ENCODE measurements at regions not wholly inside any gene's neighbourhood (a gene's known extent, or its start where the extent isn't known, plus 50 kb on each side); places are given as distances from the start of the nearest gene placed in this dataset.

DNA sequence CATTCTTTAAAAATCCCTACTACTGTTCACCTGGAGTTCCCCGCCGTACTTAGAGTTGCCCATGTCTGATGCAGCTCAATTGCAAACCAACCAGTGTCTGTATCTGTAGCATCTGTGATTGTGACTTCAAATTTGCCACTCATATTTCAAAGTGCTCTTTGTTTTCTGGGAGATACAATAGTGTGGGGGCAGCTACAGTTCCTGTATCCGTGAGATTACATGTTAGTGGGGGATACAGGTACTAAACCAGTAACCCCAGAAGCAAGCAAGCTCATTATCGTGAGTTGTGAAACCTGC is 140.9 kb downstream of the ANKRD60 start:
- DNase-seq = no peak

- peak; percentile 2 for DNase-seq
These were observed 141.5 kb downstream of the ANKRD60 start for GRCh38 chr20:58086763-58087561.

- no peak for DNase-seq
These were observed 143.5 kb downstream of the ANKRD60 start for GRCh38 chr20:58084966-58085365.

GRCh38 chr20:58084566-58084965 is 143.9 kb downstream of the ANKRD60 start:
- DNase-seq = no peak

- DNase-seq = no peak
These were observed 146.6 kb downstream of the ANKRD60 start for GRCh38 chr20:58081846-58082245.

GRCh38 chr20:58078741-58079522 is 149.5 kb downstream of the ANKRD60 start:
- DNase-seq = no peak

DNA sequence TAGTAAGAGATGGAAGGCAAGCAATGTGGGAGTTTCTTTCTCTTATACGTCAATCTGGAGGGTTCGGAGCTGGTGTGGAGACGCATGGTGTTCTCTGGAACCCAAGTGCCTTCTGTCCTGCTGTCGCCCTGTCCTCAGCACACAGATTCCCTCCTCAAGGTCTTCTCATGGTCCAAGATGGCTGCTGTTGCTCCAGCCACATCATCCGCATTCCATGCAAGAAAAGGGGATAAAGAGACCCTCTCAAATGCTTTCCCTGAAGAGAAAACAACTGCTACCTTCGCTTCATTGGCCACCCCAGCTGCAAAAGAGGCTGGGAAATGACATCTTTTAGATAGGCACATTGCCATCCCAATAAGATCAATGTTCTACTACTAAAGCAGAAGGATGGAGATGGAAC is 151.2 kb downstream of the ANKRD60 start:
- no peak for DNase-seq

DNA sequence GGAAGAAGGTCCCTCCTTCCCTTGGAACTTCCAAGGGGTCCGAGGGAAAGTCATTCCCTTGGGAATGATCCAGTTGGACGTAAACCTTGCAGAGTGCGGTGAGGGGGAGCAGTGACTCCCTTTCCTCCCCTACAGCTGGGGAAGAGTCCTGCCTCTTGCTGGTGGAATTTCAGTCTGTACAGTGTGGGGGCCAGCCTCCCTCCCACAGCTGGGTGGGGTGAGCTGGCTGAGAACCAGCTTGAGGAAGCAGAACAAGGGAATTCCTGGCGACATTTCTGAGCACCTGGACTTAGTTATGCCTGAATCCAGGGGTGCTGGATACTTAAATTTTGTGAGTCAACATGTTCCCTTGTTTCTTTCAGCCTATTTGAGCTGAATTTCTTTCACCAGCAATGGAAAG is 152.0 kb downstream of the ANKRD60 start:
- DNase-seq = no peak

DNA sequence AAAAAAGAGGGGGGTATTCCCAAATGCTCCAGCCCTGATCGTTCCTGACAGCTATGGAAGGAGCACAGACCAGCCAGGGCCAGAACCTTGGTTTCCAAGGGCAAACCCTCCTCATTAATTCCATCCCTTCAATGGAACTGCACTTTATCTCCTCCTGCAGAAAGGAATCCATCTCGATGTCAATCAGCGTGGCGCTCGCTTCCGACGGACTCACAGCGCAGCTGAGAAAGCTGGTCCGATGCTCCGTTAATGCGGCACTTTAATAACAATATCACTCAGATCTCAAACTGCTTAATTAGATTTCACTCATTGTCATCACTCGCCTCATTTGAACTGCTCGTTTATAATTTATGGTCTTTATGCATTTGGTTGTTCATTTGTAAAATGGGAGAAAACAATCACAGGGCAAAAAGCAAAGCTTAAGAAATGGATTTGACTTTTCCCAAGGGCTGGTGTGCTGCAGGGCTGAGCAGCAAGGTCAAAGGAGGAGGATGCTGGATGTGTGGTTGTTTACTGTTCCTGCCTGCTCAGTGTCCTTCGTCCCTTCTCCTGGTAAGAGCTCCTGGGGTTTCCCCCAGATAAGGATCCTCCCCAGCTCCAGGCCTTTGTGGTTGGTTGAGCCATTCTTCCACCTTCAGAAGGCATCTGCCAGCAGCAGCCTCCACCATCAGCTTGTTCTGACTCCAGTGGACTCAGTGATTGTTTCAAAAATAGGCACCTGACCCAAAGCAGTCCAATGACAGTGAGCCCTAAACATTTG is 152.7 kb downstream of the ANKRD60 start:
- DNase-seq = no peak

DNA sequence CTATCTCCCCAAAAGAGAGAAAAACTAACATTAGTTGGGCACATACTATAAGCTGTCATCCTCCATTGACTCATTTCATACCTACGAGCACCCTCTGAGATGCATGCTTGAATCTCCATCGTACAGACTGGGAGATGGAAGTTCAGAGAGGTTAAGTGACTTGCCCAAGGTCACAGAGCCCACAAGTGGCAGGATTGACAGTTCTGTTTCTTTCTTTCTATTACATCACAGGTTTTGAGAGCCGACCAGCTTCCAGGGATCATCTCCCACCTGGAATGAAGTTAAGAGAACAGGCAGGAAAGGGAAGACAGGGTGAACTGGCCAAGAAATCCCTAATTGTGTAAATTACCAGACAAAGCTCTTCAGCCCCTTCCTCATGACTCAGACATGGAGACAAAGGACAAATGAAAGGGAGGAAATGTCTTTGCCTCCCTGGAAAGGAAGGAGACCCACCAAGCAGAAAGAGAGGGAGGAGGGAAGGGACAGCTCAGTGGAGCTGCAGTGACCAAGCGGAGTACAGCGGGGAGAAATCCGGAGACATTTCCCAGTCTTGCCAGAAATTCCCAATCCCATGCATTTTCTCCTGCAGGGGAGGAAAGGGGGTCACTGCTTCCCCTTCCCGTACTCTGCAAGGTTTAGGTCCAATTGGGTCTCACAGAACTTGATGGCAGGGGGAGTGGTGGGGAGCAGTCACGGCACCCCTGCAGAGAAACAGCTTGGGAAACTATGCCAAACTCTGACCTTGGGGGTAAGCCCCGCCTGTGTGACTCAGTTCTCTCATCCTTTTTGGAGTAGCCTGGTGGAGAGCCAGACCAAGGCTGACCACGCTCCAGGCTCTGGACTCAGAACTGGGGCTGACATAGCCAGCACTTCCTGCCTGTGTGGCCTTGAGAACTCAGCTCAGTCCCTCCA is 154.3 kb downstream of the ANKRD60 start:
- DNase-seq = no peak

- no peak for DNase-seq
These were observed 155.5 kb downstream of the ANKRD60 start for GRCh38 chr20:58072695-58073671.

GRCh38 chr20:58071991-58072390 is 156.5 kb downstream of the ANKRD60 start:
- no peak for DNase-seq

DNA sequence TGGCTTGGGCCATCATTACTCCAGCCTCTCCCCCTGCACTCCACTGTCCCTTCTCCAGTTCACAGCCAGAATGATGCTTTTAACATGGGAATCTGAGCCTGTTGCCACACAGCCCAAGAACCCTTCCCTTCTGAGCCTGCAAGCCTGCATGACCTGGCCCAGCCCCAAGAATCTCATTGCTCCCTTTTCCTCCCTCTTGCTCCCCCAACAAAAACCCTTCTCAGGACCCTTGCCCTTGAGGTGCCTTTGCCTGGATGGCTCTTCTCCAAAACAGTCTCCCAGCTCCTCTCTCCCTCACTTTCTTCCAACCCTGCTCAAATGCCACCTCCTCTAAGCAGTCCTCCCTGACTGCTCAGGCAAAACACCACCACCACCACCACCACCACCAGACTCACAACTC is 157.2 kb downstream of the ANKRD60 start:
- no peak for DNase-seq

DNA sequence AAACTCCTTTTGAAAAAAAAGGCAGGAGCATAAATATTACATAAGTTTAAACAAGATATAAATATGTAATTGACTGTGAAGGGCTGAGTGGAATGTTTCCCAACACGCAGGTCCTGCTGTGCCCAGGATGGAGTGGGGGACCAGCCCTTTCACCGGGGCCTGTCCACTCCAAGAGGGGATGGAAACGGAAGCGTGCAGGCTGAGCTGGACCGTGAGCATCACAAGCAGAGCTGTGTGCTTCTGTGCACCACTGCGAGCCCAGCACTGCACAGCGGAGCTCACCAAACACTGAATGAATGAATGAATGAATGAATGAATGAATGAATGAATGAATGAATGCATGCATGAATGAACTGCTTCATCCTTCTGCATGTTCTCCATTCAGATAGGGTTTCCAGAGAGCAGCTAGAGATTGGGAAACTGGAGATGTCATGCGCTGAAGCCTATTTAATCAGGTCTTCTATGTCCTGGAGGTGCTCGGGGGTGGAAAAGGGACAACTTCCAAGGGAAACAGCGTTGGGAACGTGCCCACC is 157.7 kb downstream of the ANKRD60 start:
- DNase-seq = no peak

GRCh38 chr20:58069796-58070663 is 158.4 kb downstream of the ANKRD60 start:
- no peak for DNase-seq

- DNase-seq = no peak
These were observed 159.2 kb downstream of the ANKRD60 start for GRCh38 chr20:58069207-58069606.

DNA sequence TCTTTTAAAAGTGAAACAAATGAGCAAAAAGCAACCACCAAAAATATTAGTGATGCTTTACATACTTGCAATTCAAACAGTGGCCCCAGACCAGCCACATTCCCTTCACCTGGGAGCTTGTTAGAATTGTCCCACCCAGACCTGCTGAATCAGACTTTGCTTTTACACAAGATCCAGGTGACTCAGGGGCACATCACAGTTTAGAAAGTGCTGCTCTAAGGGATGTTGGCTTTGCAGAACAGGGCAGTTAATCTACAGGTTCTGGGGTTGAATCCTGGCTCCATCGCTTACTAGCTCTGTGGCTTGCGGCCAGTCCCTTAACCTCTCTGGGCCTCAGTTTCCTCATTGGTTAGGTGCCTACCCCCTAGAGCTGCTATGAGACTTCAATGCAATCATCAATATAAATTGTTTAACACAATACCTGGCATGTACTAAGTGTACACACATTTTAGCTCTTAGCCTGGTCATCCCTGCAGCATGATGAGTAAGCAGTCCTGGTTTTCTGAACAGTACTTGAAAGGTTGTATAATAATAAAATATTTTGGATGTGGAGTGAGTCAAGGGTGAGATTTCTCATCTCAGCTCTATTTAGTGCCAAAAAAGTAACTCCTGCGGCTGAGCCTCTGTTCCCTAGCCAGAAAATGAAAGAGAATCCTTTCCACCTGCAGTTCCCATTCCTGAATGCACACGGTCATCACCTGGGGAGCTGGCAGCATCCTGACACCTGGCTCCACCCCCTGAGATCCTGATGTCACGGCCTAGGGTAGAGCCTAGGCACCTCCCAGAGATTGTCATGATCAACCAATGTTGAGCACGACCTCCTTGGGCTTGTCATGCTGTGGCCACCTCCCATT is 162.7 kb downstream of the ANKRD60 start:
- no peak for DNase-seq

- no peak for DNase-seq
These were observed 163.9 kb downstream of the ANKRD60 start for GRCh38 chr20:58064411-58065010.

DNA sequence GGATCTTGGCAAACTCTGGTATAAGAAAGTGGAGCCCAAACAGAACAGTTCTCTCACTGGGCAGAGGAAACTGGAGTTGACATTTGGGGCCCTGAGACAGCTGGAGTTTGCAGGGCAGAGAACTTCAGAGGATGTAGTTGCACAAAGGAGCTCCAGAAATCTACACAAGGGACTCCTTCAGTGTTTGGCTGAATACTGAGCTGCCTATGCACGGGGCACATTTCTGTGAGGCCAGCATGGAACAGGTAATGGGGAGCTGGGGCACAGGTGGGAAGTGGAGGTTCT is 169.3 kb downstream of the ANKRD60 start:
- DNase-seq = no peak
